Activated CD8-positive, alpha-beta memory T cell treated with anti-CD3 and anti-CD28 coated beads for 4 hours (primary cell): ENCODE measurements at regions not wholly inside any gene's neighbourhood (a gene's known extent, or its start where the extent isn't known, plus 50 kb on each side); places are given as distances from the start of the nearest gene placed in this dataset.

Experiments used
- DNase-seq, 2 donors: peaks; one replicate each; pipeline ENCODE4 v3.0.0-alpha.2; 2020; ENCODE audit warnings: low read depth in 2 of 2

GRCh38 chr16:86800894-86801293, 222.5 kb downstream of the FOXL1 start:
- DNase-seq: no peak

DNA sequence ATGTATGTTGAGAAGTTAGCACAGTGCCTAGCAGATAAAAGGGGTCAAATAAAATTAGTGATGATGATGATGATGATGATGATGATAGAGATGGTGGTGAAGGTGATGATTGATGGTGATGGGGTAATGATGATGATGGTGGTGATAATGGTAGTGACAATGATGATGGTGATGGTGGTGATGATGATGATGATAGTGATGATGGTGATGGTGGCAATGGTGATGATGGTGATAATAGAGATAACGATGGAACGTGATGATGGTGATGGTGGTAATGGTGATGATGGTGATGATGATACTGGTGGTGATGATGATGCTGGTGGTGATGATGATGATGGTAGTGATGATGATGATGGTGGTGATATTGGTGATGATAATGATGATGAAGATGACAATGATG, 223.7 kb downstream of the FOXL1 start:
- DNase-seq: no peak

DNA sequence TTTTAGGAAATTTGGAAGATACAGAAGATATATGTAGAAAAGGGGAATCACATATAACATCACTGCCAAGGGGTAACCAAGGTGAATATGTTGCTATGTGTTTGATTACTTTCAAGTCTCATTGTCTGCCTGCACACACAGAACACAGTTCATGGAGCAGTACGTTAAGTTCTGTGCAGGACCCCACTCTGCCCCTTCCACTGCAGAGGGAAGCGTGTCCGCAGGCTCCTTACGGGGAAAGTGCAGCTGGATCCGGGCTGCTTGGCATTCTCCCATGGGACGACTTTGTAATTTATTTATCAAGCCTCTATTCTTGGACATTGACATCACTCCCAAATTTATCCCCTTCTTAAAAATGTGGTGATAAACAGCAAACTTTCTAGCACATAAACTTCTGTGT, 226.8 kb downstream of the FOXL1 start:
- DNase-seq: no peak

GRCh38 chr16:86806181-86806837, 228.0 kb downstream of the FOXL1 start:
- DNase-seq: no peak

DNA sequence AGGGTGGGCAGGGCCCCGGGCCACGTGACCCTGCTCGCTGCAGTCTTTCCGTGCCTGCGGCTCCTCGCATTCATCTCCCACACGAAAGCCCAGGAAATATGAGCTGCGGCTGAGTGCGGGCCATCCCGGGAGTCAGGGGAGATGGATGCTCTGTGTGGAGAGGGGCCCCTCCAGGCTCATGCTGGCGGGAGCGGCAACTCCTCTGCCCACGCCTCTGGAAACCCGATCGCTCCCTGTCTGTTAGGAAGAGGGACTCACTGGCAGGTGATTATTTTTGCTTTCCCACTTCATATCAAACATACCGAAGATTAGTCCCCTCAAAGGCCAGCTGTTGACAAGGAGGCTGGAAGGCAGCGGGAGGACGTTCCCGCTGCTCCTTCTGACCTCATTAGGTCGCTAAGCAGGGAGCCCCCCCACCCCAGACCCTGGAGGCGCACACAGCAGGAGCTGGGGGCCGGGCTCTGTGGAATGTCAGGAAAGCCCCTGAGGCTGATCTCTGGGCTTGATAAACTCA, 228.5 kb downstream of the FOXL1 start:
- no peak for DNase-seq

DNA sequence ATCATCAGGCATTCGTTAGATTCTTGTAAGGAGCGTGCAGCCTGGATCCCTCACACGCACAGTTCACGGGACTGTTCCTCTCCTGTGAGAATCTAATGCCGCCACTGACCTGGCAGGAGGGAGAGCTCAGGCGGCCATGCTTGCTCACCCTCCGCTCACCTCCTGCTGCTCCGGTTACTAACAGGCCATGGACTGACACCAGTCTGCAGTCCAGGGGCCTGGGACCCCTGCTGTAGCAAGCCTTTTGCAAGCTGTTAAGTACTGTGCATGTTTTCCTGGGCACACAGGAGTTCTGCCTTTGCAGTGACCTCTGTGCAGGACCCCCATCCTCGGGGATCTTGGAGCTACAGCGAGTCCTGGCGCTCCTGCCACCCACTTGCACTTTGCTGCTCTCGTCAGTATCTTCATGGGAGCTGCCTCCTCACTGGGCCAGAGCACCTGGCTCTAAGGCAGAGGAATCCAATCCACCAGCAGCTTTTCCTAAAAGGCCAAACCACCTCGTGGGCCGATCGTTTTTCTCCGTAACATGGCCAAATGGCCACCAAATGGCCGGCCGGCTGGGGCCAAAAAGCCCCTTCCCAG, 230.6 kb downstream of the FOXL1 start:
- DNase-seq: no peak

DNA sequence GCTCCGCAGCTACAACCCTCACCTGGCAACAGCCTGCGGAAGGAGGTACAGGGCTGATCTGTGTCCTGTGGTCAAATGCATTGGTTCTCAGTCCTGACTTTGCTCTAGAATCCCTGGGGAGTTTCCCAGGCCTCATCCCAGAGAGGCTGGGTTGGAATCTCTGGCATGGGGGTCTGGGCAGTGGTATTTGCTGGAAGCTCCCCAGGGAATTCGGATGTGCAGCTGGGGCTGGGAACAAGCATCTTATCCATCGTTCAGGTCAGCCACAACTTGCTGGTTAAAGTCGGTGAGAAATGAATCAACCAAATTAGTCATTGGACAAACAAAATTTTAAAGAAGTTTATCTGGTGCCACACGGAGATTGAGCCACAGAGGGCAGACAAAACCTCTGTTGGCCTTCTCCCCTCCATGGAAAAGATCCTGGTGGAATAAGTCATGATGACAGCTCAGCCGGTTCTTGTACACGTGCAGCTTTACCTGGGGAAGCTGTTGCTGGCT, 231.2 kb downstream of the FOXL1 start:
- no peak for DNase-seq

DNA sequence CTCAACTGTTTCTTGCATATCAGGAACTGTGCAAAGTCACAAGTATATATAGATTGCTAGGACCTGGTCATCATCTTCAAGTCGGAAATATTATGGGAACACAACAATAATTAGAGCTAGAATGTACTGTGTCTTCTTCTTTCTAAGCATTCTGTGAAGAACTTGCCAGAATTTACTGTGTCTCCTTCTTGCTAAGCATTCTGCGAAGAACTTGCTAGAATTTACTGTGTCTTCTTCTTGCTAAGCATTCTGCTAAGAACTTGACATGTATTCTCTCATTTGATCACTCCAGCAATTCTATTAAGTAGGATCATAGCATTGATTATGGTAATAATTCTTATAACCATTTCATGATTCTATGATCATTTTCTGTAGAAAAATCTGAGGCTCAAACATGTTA, 231.7 kb downstream of the FOXL1 start:
- DNase-seq: no peak

DNA sequence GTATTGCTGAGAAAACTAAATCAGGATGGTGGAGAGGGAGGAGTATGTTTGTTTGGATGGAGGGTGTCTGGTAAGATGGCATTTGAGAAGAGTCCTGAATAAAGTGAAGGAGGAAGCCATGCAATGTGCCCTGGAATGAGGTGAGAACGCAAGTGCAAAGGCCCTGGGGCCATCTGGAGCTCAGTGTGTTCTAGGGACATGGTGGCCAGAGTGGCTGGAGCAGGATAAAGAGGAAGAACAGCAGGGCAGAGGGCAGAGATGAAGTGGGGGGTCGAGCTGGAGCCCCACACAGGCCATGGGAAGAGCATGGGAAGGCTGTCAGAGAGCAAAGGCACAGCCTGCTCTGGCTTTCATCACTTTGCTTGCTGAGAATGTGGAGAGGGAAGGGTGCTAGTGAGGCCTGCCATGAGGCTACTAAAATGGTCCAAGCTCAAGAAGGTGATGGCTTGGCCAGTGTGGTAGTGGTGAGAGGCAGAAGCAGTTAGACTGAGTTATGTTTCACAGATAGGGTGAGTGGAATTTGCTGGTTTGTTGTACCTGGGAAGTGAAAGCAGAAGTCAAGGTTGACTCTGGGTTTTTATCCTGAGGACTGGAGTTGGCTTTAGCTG, 234.1 kb downstream of the FOXL1 start:
- DNase-seq: no peak

- no peak for DNase-seq
These were observed 235.9 kb downstream of the FOXL1 start for GRCh38 chr16:86814256-86814655.

- no peak for DNase-seq
These were observed 238.7 kb downstream of the FOXL1 start for GRCh38 chr16:86816930-86817625.

GRCh38 chr16:86818671-86819532, 240.6 kb downstream of the FOXL1 start:
- DNase-seq: no peak

GRCh38 chr16:86819533-86819892, 241.2 kb downstream of the FOXL1 start:
- no peak for DNase-seq

- no peak for DNase-seq
These were observed 243.5 kb downstream of the FOXL1 start for GRCh38 chr16:86821895-86822294.

GRCh38 chr16:86823125-86823524, 244.8 kb downstream of the FOXL1 start:
- no peak for DNase-seq

DNA sequence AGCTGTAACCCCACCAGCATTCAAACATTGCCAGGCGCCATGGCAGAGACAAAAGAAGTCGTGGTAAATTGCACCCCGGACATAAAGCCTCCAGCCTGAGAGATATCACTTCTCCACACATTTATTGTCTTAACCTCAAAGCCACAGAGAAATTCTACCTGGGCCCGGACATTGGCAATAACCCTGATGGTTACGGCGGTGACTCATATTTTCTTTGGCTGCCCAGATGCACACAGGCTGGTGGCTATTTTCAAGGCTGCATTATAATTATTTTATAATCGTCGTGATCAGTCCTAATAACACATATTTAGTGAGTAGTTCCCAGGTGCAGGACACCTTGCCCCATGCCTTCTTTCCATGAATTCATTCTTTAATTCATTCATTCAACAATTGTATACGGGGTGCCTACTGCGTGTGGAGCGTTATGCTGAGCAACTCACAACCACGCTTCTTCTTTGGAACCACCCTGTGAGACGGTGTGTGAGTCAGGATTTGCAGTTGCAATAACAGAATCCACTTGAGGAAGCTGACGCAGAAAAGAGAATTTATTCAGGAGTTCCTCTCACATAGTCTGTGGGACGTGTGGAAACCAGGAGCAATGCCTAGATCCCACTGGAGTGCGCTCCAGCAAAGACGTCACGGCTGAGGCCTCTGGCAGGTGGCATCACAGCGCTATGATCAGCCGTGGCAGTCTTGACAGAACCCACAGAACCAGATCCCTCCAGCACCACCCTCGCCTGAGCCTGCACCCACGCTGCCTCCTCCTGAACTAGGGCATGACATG, 245.7 kb downstream of the FOXL1 start:
- no peak for DNase-seq

DNA sequence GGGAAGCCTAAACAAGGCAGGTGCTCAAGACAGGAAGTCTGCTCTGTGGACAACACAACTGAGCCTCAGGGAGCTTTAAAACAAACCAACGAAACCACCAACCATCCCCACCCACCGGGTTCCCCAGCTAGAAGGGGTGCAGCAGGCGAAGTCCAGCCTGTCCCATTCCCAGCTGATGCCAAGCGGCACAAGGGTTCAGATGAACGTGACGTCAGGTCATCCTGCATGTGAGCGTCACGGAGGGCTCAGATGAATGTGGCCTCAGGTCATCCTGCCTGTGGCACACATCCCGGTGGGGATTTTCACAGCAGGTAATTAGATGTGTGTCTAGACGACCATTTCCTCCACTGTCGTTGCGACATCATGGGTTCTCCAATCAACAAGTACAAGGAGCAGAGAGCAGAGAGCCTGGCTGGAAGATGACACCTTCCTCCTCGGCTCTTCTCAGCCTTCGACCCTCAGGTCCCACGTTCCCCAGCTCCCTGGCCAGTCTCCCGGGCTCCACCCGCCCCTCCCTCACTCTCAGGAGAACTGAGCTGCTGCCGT, 246.5 kb downstream of the FOXL1 start:
- DNase-seq: no peak

DNA sequence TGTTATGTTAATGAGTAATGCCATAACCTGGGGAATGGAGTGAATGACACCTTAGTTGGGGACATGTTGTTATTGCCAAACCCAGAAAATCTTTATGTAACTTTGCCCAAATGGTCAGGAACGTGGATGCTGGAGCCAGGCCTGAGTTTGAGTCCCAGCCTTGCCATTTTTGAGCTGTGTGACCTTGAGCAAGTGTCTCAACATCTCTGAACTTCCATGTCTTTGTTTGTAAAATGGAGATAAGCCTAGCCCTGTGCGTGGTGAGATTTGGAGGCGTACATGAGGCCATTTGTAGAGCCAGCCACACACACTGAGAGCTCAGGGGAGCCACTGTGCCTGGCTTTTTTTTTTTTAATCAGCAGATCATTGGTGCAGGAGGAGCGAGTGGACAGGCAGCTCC, 247.3 kb downstream of the FOXL1 start:
- DNase-seq: no peak

- no peak for DNase-seq
These were observed 248.6 kb downstream of the FOXL1 start for GRCh38 chr16:86826941-86827340.

DNA sequence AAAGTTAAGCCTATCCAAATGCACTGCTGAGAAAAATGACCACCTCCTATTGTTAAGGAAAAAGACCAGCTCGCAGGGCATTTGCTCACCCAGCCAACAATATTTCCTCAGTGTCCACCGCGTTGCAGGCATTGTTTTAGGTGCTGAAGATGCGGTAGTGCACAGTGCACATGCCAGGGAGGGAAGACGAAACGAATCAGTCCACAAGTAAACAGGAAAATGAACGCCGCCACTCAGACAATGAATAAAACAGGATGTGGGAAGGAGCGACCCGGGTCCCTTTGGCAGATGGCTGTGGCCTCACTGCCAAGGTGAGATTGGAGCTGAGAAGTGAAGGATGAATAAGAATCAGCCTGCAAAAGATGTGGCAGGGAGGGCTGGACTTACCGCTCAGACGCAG, 249.2 kb downstream of the FOXL1 start:
- DNase-seq: no peak

DNA sequence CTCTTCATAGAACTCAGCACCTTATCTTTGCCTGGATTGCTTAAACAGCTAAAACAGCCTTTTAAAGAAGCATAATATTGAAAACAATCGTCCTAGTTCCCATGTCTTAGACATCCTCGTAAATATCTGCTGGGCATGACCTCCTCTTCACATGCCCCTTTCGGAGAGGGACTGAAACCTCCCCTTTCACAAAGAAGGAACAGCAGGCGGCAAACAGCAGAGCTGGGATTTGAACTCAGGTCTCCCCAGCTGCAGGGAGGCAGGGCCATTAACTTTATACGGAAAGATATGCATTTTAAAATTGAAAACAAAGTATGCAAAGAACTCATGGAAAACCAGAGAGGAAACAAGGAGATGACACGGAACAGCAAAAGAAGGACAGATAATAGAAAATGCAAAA, 249.9 kb downstream of the FOXL1 start:
- DNase-seq: no peak
